ENCODE measurements at regions not wholly inside any gene's neighbourhood (a gene's known extent, or its start where the extent isn't known, plus 50 kb on each side); places are given as distances from the start of the nearest gene placed in this dataset.

DNA sequence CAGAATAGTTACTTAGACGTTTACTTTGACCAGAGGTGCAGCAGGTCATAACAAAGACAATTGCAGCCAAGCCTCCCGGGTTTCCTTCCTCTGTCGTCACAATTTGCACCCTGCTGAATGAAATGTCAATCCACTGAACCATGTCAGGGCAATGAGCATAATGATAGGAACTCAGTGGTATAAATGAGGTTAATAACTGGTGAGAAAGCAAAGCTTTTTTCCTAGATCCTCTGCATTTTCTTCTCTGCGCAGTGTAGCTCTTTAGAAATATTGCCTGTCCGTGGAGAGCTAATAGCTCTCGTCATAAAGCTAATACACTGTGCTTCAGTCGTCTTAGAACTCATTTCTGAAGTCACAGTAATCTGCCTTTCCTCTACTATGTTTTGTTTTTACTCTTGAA lies 1960.1 kb upstream of the ADGRL3 start:
- TF ChIP-seq CTCF (IDR thresholded peaks at IDR 0.05) (no peak), POLR2A (IDR thresholded peaks at IDR 0.05) (no peak)
